SK-N-MC (cell line): ENCODE measurements at regions not wholly inside any gene's neighbourhood (a gene's known extent, or its start where the extent isn't known, plus 50 kb on each side); places are given as distances from the start of the nearest gene placed in this dataset.

Source experiments
- EZH2 ChIP-seq: fragments of 200-600 bp; sonication (generic); IDR thresholded peaks from one replicate; pipeline ENCODE4 v1.6.1; 2017; ENCODE audit warnings: antibody characterized with exemption
- FOXP2 ChIP-seq: optimal IDR thresholded peaks from 2 replicates; pipeline ENCODE3; 2011; ENCODE audit warnings: mild to moderate bottlenecking, moderate library complexity; ENCODE audit not compliant: insufficient read depth; ENCODE audit errors: extremely low read length, control extremely low read depth
- POLR2AphosphoS5 ChIP-seq: IDR thresholded peaks from 2 replicates; pipeline ENCODE4 v1.6.1; 2012; ENCODE audit warnings: mild to moderate bottlenecking, low read depth, low read length, borderline replicate concordance

DNA sequence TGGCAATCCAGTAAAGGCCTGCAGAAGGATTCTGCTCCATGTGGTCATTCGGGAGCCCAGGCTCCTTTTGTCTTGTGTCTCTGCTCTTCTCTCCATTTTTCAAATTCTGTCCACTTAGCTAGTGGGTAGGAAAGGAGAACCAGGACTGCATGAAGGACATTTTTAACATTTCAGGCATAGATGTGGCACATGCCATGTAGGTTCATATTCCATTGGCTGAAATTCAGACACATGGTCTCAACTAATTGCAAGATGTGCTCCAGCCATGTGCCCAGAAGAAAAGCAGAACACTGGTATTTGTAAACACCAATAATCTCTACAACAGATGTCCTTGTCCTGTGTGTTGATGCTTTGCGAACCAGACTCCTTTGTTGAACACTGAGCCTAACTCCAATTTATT, 85.2 kb upstream of the WLS start:
- TF ChIP-seq EZH2 (no peak), POLR2AphosphoS5 (no peak), FOXP2 (no peak)
